ENCODE measurements at regions not wholly inside any gene's neighbourhood (a gene's known extent, or its start where the extent isn't known, plus 50 kb on each side); places are given as distances from the start of the nearest gene placed in this dataset.

DNA sequence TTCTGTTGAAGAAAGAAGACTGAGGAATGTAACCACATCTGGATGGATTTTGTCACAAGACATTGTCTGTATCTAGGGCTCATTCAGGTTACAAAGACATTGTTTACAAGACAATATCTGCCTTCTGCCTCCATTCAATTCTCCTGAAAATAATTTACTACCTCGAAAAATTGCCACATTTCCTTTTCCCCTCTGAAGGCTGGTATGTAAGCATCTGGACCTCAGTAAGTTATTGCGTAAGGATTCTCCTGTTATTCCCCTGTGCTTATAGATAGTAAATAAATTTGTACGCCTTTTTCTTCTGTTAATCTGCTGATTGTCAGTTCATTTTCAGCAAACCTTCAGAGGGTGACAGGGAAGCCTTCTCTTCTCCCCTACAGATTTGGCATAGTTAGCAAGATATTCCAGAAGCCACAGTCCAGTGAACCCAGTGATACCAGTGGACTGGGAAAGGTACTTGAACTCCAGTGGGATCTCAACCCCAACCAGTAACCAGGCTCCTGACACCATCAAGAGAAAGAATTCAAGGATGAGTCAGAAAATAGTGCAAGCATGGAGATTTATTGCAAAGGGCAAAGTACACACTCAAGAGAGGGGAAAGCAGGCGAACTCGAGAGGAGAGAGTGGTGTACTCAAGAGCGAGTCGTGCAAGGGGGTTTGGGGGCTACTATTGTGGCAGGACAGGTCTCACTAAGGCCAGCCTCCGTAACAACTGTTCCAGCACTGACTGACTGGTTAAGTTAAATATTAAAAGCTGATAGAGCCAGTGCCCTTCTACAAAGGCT, 706.9 kb upstream of the GHITM start:
- H3K79me2 ChIP-seq (ENCODE audit: insufficient read depth, low read length) = no peaks in the 10 kb centered on the region
- H3K27me3 ChIP-seq (ENCODE audit: insufficient read depth, low read length, poor library complexity, severe bottlenecking) = no peaks in the 10 kb centered on the region
- no peak overlapping the region for H3K4me3 ChIP-seq (ENCODE audit: low read length, poor library complexity, severe bottlenecking)
- H2AFZ ChIP-seq (ENCODE audit: low read length) = no peak overlapping the region
- no peak overlapping the region for H3K9ac ChIP-seq (ENCODE audit: low read depth, low read length, poor library complexity, severe bottlenecking)
- no peaks in the 10 kb centered on the region for H3K9me2 ChIP-seq (replicated peaks; ENCODE audit: low read depth, low read length)
- no peak for TF ChIP-seq CTCF (conservative IDR thresholded peaks at IDR 0.05; ENCODE audit: low read length)
- no peak for TF ChIP-seq EZH2phosphoT487 (IDR thresholded peaks at IDR 0.05; ENCODE audit: borderline replicate concordance)
- H3F3A ChIP-seq (ENCODE audit: low read depth) = no peaks in the 10 kb centered on the region
- H3K9me3 ChIP-seq (ENCODE audit: insufficient read depth, low read depth, low read length) = no peaks in the 10 kb centered on the region; the same call in 1 of the 2 replicates
- H3K36me3 ChIP-seq (ENCODE audit: insufficient read depth, low read length) = no peaks in the 10 kb centered on the region
- no peaks in the 10 kb centered on the region for H3K4me1 ChIP-seq (ENCODE audit: insufficient read depth, low read length, poor library complexity, severe bottlenecking)
- no peaks in the 10 kb centered on the region for H4K20me1 ChIP-seq (ENCODE audit: insufficient read depth, low read length, poor library complexity, severe bottlenecking)
- no peak overlapping the region for H3K4me2 ChIP-seq (ENCODE audit: low read depth, low read length, poor library complexity, severe bottlenecking)

GRCh38 chr10:83433705-83434104, 705.6 kb upstream of the GHITM start:
- H3K4me3 ChIP-seq (ENCODE audit: low read length, poor library complexity, severe bottlenecking) = no peak overlapping the region
- H3F3A ChIP-seq (ENCODE audit: low read depth) = no peaks in the 10 kb centered on the region
- no peak overlapping the region for H3K4me2 ChIP-seq (ENCODE audit: low read depth, low read length, poor library complexity, severe bottlenecking)
- no peaks in the 10 kb centered on the region for H3K4me1 ChIP-seq (ENCODE audit: insufficient read depth, low read length, poor library complexity, severe bottlenecking)
- H3K9ac ChIP-seq (ENCODE audit: low read depth, low read length, poor library complexity, severe bottlenecking) = no peak overlapping the region
- no peaks in the 10 kb centered on the region; the same call in 1 of the 2 replicates for H3K9me3 ChIP-seq (ENCODE audit: insufficient read depth, low read depth, low read length)
- no peaks in the 10 kb centered on the region for H3K9me2 ChIP-seq (replicated peaks; ENCODE audit: low read depth, low read length)
- no peak overlapping the region for H2AFZ ChIP-seq (ENCODE audit: low read length)
- H4K20me1 ChIP-seq (ENCODE audit: insufficient read depth, low read length, poor library complexity, severe bottlenecking) = no peaks in the 10 kb centered on the region
- no peaks in the 10 kb centered on the region for H3K79me2 ChIP-seq (ENCODE audit: insufficient read depth, low read length)
- H3K36me3 ChIP-seq (ENCODE audit: insufficient read depth, low read length) = no peaks in the 10 kb centered on the region
- TF ChIP-seq EZH2phosphoT487 (IDR thresholded peaks at IDR 0.05; ENCODE audit: borderline replicate concordance) = no peak
- TF ChIP-seq CTCF (conservative IDR thresholded peaks at IDR 0.05; ENCODE audit: low read length) = no peak
- no peaks in the 10 kb centered on the region for H3K27me3 ChIP-seq (ENCODE audit: insufficient read depth, low read length, poor library complexity, severe bottlenecking)

GRCh38 chr10:83448013-83448412, 691.3 kb upstream of the GHITM start:
- no peak overlapping the region for H3K4me3 ChIP-seq (ENCODE audit: low read length, poor library complexity, severe bottlenecking)
- H3K9me3 ChIP-seq (ENCODE audit: insufficient read depth, low read depth, low read length) = no peaks in the 10 kb centered on the region
- H3K79me2 ChIP-seq (ENCODE audit: insufficient read depth, low read length) = no peaks in the 10 kb centered on the region
- no peak overlapping the region for H3K4me2 ChIP-seq (ENCODE audit: low read depth, low read length, poor library complexity, severe bottlenecking)
- TF ChIP-seq CTCF (conservative IDR thresholded peaks at IDR 0.05; ENCODE audit: low read length) = no peak
- no peak for TF ChIP-seq EZH2phosphoT487 (IDR thresholded peaks at IDR 0.05; ENCODE audit: borderline replicate concordance)
- no peaks in the 10 kb centered on the region for H3F3A ChIP-seq (ENCODE audit: low read depth)
- H3K27me3 ChIP-seq (ENCODE audit: insufficient read depth, low read length, poor library complexity, severe bottlenecking) = no peaks in the 10 kb centered on the region
- no peaks in the 10 kb centered on the region for H4K20me1 ChIP-seq (ENCODE audit: insufficient read depth, low read length, poor library complexity, severe bottlenecking)
- H3K4me1 ChIP-seq (ENCODE audit: insufficient read depth, low read length, poor library complexity, severe bottlenecking) = no peaks in the 10 kb centered on the region
- H3K9me2 ChIP-seq (replicated peaks; ENCODE audit: low read depth, low read length) = no peaks in the 10 kb centered on the region
- no peak overlapping the region for H3K9ac ChIP-seq (ENCODE audit: low read depth, low read length, poor library complexity, severe bottlenecking)
- no peak overlapping the region for H2AFZ ChIP-seq (ENCODE audit: low read length)
- no peaks in the 10 kb centered on the region for H3K36me3 ChIP-seq (ENCODE audit: insufficient read depth, low read length)

All from Loucy (cell line).